HEK293T (cell line): ENCODE measurements at regions not wholly inside any gene's neighbourhood (a gene's known extent, or its start where the extent isn't known, plus 50 kb on each side); places are given as distances from the start of the nearest gene placed in this dataset.

Experiments
- CTCF ChIA-PET: fragments of 350-600 bp; formaldehyde crosslinking; extraction: SDS; loops from one replicate; lab custom pipeline; 2021; ENCODE audit warnings: antibody characterized with exemption, inconsistent platforms; lab: Yijun Ruan, JAX
- POLR2A ChIA-PET: fragments of 350-600 bp; formaldehyde crosslinking; extraction: SDS; loops from one replicate; lab custom pipeline; 2020; ENCODE audit warnings: antibody characterized with exemption, inconsistent platforms; lab: Yijun Ruan, JAX
- DNase-seq: peaks from one replicate; pipeline ENCODE4 v3.0.0; 2012; ENCODE audit warnings: mixed read lengths; ENCODE audit errors: extremely low spot score
- ARNT ChIP-seq: fragments of 450-650 bp; IDR thresholded peaks from 2 replicates; pipeline ENCODE4 v1.6.1; 2017; ENCODE audit warnings: mild to moderate bottlenecking
- BHLHE40 ChIP-seq: fragments of 450-650 bp; IDR thresholded peaks from 2 replicates; pipeline ENCODE4 v1.6.1; 2016; ENCODE audit warnings: mild to moderate bottlenecking, moderate library complexity, borderline replicate concordance
- CTBP1 ChIP-seq: fragments of 450-650 bp; IDR thresholded peaks from 2 replicates; pipeline ENCODE4 v1.6.1; 2016; ENCODE audit warnings: borderline replicate concordance
- ELF4 ChIP-seq: fragments of 450-650 bp; IDR thresholded peaks from 2 replicates; pipeline ENCODE4 v1.6.1; 2017; ENCODE audit warnings: antibody characterized with exemption
- FOXA1 ChIP-seq: fragments of 450-650 bp; IDR thresholded peaks from 2 replicates; pipeline ENCODE4 v1.6.1; 2016; ENCODE audit warnings: mild to moderate bottlenecking
- FOXK2 ChIP-seq: fragments of 450-650 bp; IDR thresholded peaks from 2 replicates; pipeline ENCODE4 v1.6.1; 2016; ENCODE audit warnings: mild to moderate bottlenecking
- FOXM1 ChIP-seq: fragments of 450-650 bp; IDR thresholded peaks from 2 replicates; pipeline ENCODE4 v1.6.1; 2017; ENCODE audit warnings: mild to moderate bottlenecking, borderline replicate concordance
- HDGF ChIP-seq: fragments of 450-650 bp; IDR thresholded peaks from 2 replicates; pipeline ENCODE4 v1.6.1; 2017; ENCODE audit warnings: antibody characterized with exemption, borderline replicate concordance
- L3MBTL2 ChIP-seq: fragments of 450-650 bp; conservative IDR thresholded peaks from 2 replicates; pipeline ENCODE4 v1.6.1; 2016; ENCODE audit warnings: mild to moderate bottlenecking
- LEF1 ChIP-seq: fragments of 450-650 bp; IDR thresholded peaks from 2 replicates; pipeline ENCODE4 v1.6.1; 2017; ENCODE audit warnings: mild to moderate bottlenecking, borderline replicate concordance
- NFRKB ChIP-seq: fragments of 450-650 bp; IDR thresholded peaks from 2 replicates; pipeline ENCODE4 v1.6.1; 2016; ENCODE audit warnings: mild to moderate bottlenecking, moderate library complexity
- SP1 ChIP-seq: fragments of 450-650 bp; IDR thresholded peaks from 2 replicates; pipeline ENCODE4 v1.6.1; 2017
- SUZ12 ChIP-seq: fragments of 450-650 bp; IDR thresholded peaks from 2 replicates; pipeline ENCODE4 v1.6.1; 2016; ENCODE audit warnings: mild to moderate bottlenecking
- TARDBP ChIP-seq: fragments of 450-650 bp; IDR thresholded peaks from 2 replicates; pipeline ENCODE4 v1.6.1; 2016
- ZNF384 ChIP-seq: fragments of 450-650 bp; IDR thresholded peaks from 2 replicates; pipeline ENCODE4 v1.6.1; 2016
- TF ChIP-seq, protein P1 (sequence below): fragments of 450-650 bp; IDR thresholded peaks from 2 replicates; pipeline ENCODE4 v1.6.1; 2016

GRCh38 chr5:5967944-5968343, 410.4 kb downstream of the MED10 start:
- POLR2A ChIA-PET = no interaction called here
- no peak for TF ChIP-seq CTBP1
- no peak for TF ChIP-seq TARDBP
- TF ChIP-seq SP1 = no peak
- no peak for TF ChIP-seq HDGF
- no peak for TF ChIP-seq BHLHE40
- CTCF ChIA-PET = no interaction called here
- DNase-seq = no peak

DNA sequence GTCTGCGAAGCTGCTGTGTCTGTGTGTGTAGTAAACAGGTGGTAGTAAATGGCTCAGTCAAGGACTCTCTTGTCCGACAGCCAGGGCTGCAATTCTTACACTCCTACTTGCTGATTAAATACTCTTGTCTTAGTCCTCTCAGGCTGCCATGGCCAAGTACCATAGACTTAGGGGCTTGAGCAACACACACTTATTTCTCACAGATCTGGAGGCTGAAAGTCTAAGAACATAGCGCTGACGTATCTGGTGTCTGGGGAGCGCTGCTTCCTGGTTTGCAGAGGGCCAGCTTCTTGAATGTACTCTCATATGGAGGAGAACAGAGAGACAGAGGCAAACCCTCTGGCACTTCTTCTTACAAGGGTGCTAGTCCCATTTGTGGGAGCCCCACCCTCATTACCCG, 411.0 kb downstream of the MED10 start:
- no peak for DNase-seq

DNA sequence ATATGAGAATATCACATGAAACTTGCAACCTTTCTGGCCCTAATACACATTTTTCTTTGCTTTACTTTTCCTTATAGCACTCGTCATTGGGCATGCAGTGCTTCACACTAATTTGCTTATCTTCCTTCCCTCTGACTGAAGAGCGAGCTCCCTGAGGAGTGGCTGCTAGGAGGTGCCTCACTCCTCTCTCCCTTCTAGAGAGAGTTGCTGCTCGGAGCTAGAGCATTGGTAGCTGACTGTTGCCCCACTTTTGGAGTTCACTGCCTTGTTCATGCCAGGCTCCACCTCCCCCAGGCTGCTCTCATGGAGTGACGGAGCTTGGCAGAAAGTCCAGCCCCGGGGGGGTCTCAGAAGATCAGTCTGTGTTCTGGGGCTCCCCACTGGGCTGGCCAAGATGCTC, 413.2 kb downstream of the MED10 start:
- CTCF ChIA-PET = no interaction called here

More for the DNA sequence above, 411.0 kb downstream of the MED10 start:
- POLR2A ChIA-PET = no interaction called here
- TF ChIP-seq LEF1 = no peak
- CTCF ChIA-PET = no interaction called here

GRCh38 chr5:5964347-5964746, 414.0 kb downstream of the MED10 start:
- no peak for DNase-seq
- TF ChIP-seq ARNT (no peak), L3MBTL2 (no peak), HDGF (no peak), ELF4 (no peak), LEF1 (no peak), SP1 (no peak), BHLHE40 (no peak)
- ChIA-PET POLR2A (no interaction called here), CTCF (no interaction called here)

More for the DNA sequence above, 413.2 kb downstream of the MED10 start:
- POLR2A ChIA-PET = no interaction called here
- no peak for DNase-seq
- TF ChIP-seq SUZ12 (no peak), NFRKB (no peak), ZNF384 (no peak), FOXA1 (no peak), ELF4 (no peak), CTBP1 (no peak), FOXK2 (no peak), L3MBTL2 (no peak), LEF1 (no peak), ARNT (no peak), FOXM1 (no peak), BHLHE40 (no peak), TARDBP (no peak), HDGF (no peak), SP1 (no peak)
- TF ChIP-seq, protein P1, sequence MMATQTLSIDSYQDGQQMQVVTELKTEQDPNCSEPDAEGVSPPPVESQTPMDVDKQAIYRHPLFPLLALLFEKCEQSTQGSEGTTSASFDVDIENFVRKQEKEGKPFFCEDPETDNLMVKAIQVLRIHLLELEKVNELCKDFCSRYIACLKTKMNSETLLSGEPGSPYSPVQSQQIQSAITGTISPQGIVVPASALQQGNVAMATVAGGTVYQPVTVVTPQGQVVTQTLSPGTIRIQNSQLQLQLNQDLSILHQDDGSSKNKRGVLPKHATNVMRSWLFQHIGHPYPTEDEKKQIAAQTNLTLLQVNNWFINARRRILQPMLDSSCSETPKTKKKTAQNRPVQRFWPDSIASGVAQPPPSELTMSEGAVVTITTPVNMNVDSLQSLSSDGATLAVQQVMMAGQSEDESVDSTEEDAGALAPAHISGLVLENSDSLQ = no peak

- CTCF ChIA-PET = no interaction called here
- no peak for TF ChIP-seq SP1
- no peak for TF ChIP-seq ARNT
- no peak for TF ChIP-seq FOXK2
- TF ChIP-seq SUZ12 = no peak
- no peak for TF ChIP-seq FOXA1
- TF ChIP-seq CTBP1 = no peak
- TF ChIP-seq HDGF = no peak
- TF ChIP-seq L3MBTL2 = no peak
- no peak for TF ChIP-seq BHLHE40
- TF ChIP-seq LEF1 = no peak
- no peak for TF ChIP-seq ZNF384
- no peak for TF ChIP-seq TARDBP
- no peak for TF ChIP-seq ELF4
- TF ChIP-seq, protein P1 = no peak
- no peak for TF ChIP-seq FOXM1
- TF ChIP-seq NFRKB = no peak
- DNase-seq = no peak
- POLR2A ChIA-PET = no interaction called here
Observed at GRCh38 chr5:5957737-5958136, 420.6 kb downstream of the MED10 start.

DNA sequence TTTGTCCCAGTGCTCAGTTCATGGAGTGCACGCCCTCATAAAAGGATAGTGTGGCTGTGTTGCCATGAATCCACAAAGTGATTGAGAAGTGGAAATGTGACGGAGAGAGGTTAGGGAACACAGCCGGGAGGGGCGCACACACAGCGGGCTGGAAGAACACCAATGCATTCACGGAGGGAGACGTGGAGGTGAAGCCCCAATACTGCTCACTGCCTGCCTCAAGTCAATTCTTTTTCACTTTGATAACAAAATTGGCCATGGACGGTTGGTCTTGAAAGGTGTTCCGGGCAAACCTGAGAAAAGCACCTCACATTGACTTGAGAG, 424.1 kb downstream of the MED10 start:
- DNase-seq = no peak
- TF ChIP-seq FOXM1 (no peak), BHLHE40 (no peak)
- ChIA-PET POLR2A (no interaction called here), CTCF (no interaction called here)

GRCh38 chr5:5953584-5954274, 424.6 kb downstream of the MED10 start:
- CTCF ChIA-PET = no interaction called here
- POLR2A ChIA-PET = no interaction called here
- TF ChIP-seq HDGF (no peak), SUZ12 (no peak), NFRKB (no peak), ZNF384 (no peak), FOXA1 (no peak), BHLHE40 (no peak)
- TF ChIP-seq, protein P1 = no peak

More at GRCh38 chr5:5953584-5954274, 424.6 kb downstream of the MED10 start:
- DNase-seq = no peak
